ENCODE measurements at regions not wholly inside any gene's neighbourhood (a gene's known extent, or its start where the extent isn't known, plus 50 kb on each side); places are given as distances from the start of the nearest gene placed in this dataset.
"Not testable (repeated sequence)": the region's sequence is repeated elsewhere in the genome, so short reads cannot be mapped to it uniquely, and the experiment has no call there.

- Mint-ChIP-seq H3K4me1 (ENCODE audit: low read depth) (no peaks in the 10 kb centered on the region), H3K27me3 (no peaks in the 10 kb centered on the region), H3K36me3 (ENCODE audit: low read depth) (no peaks in the 10 kb centered on the region), H3K9me3 (peaks cover 8% of the 10 kb centered on the region), H3K27ac (no peak overlapping the region), H3K4me3 (no peak overlapping the region)
- intact Hi-C loops (cut with micrococcal nuclease) = no loop called here
Measured at GRCh38 chr4:104044369-104044768, 324.6 kb upstream of the TACR3 start.

DNA sequence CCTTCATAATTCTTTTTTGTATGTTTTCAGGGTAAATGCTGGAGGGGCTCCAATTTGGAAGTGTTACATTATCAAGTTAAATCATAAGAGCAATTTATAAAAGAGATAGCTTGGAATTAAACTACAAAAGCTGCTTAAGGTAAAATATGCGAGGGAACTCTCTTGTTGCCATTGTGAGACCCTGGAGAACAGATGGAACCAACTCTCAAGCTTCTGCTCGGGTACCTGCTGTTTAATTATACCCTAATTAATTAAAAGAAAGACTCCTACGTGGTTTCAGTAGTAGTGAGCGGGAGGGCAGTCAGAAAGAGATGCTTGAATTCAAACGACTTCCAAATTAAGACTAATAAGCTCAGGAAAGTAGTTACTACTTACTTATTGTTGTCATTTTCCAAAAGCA, 313.1 kb upstream of the TACR3 start:
- intact Hi-C loops (cut with micrococcal nuclease) = no loop called here
- Mint-ChIP-seq H3K36me3 (ENCODE audit: low read depth) (no peaks in the 10 kb centered on the region), H3K9me3 (no peaks in the 10 kb centered on the region), H3K27me3 (no peaks in the 10 kb centered on the region), H3K4me1 (ENCODE audit: low read depth) (no peaks in the 10 kb centered on the region), H3K27ac (no peak overlapping the region), H3K4me3 (no peak overlapping the region)

- Mint-ChIP-seq H3K27me3 (no peaks in the 10 kb centered on the region), H3K4me3 (no peak overlapping the region), H3K4me1 (ENCODE audit: low read depth) (no peaks in the 10 kb centered on the region), H3K27ac (no peak overlapping the region), H3K36me3 (ENCODE audit: low read depth) (no peaks in the 10 kb centered on the region), H3K9me3 (peaks cover 6% of the 10 kb centered on the region)
- intact Hi-C loops (cut with micrococcal nuclease) = no loop called here
Measured at GRCh38 chr4:104025251-104025650, 305.5 kb upstream of the TACR3 start.

DNA sequence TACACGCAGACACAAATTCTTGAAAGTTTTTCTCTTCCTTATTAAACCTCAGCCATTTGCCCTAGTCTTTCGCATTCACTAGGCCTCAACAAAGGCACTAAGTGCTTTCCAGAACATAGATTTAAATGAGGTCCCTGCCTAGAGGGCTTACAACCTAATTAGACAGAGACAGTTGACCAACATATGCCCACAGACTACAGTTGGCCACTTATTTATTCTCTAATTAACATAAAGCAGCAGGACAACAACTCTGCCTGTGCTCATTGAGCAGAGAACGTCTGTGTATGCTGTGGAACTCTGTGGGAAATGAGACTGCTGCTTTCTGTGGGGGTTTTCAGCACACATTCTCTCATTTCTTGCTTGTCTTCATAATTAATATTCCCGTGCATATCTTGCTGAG, 303.0 kb upstream of the TACR3 start:
- Mint-ChIP-seq H3K27me3 (no peaks in the 10 kb centered on the region), H3K36me3 (ENCODE audit: low read depth) (no peaks in the 10 kb centered on the region), H3K4me1 (ENCODE audit: low read depth) (no peaks in the 10 kb centered on the region), H3K27ac (no peak overlapping the region), H3K9me3 (peaks cover 6% of the 10 kb centered on the region), H3K4me3 (no peak overlapping the region)
- intact Hi-C loops (cut with micrococcal nuclease) = no loop called here

DNA sequence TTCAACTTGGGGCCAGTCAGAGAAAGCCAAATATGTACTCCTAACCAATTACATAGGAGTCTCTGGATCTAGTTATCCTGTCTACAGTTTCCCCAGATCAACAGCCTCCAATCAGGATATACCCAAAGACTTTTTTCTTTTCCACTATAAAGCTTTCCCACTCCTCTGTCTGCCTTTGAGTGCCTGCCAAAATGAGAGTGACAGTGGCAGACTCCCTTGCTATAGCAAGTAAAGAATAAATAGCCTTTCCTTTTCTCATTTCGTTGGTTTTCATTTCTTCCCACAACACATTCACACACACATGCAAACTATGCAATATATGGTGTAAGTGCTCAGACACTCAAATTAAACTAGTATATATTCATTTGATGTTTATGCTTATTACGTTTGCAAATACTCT, 302.4 kb upstream of the TACR3 start:
- Mint-ChIP-seq H3K4me3 (no peak overlapping the region), H3K27ac (no peak overlapping the region), H3K9me3 (peaks cover 6% of the 10 kb centered on the region), H3K27me3 (no peaks in the 10 kb centered on the region), H3K36me3 (ENCODE audit: low read depth) (no peaks in the 10 kb centered on the region), H3K4me1 (ENCODE audit: low read depth) (no peaks in the 10 kb centered on the region)
- intact Hi-C loops (cut with micrococcal nuclease) = no loop called here

DNA sequence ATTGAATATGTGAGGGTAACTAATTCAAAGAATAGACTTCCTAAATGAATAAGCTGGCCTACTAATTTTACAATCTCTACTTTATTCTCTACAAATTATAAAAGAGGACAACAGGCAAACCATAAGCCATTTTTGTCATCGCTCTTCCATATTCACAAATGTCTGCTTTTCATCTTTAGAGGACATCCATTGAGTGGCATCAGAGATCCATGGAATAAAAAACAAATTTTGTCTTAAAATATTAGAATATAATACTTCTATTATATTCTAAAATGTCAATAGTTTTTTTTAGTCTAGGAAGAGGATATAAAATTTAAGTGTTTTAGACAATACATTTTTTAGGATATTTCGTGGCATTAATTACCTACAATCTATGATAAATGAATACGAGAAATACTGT, 300.9 kb upstream of the TACR3 start:
- H3K36me3 Mint-ChIP-seq (ENCODE audit: low read depth) = no peaks in the 10 kb centered on the region

GRCh38 chr4:104017213-104017612, 297.4 kb upstream of the TACR3 start:
- H3K4me3 Mint-ChIP-seq = no peak overlapping the region
- no peaks in the 10 kb centered on the region for H3K36me3 Mint-ChIP-seq (ENCODE audit: low read depth)
- H3K27me3 Mint-ChIP-seq = no peaks in the 10 kb centered on the region
- H3K27ac Mint-ChIP-seq = no peak overlapping the region
- H3K4me1 Mint-ChIP-seq (ENCODE audit: low read depth) = no peaks in the 10 kb centered on the region
- intact Hi-C loops (cut with micrococcal nuclease) = no loop called here
- no peaks in the 10 kb centered on the region for H3K9me3 Mint-ChIP-seq

More for the DNA sequence above, 300.9 kb upstream of the TACR3 start:
- Mint-ChIP-seq H3K4me3 (no peak overlapping the region), H3K4me1 (ENCODE audit: low read depth) (no peaks in the 10 kb centered on the region), H3K27ac (no peak overlapping the region), H3K27me3 (no peaks in the 10 kb centered on the region), H3K9me3 (no peaks in the 10 kb centered on the region)
- intact Hi-C loops (cut with micrococcal nuclease) = no loop called here

DNA sequence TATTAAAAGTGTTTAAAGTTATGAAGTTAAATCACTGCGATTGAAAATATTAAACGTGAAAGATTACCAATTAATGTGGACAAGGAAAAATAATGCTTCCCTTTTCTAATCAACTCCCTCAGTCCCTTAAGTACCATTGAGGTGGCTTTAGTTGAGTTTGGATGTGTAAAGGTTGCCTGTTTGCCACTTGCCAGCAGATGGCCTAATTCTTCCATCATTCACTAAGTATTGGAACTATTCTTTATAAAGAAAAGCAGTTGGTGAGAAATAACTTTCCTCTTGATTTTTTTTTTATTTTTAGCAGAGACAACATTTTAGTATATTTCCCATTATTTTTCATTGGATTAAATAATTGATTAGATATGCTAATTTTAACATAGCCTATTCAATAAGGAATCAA, 295.9 kb upstream of the TACR3 start:
- no peaks in the 10 kb centered on the region for H3K36me3 Mint-ChIP-seq (ENCODE audit: low read depth)
- no peaks in the 10 kb centered on the region for H3K4me1 Mint-ChIP-seq (ENCODE audit: low read depth)
- no peaks in the 10 kb centered on the region for H3K27me3 Mint-ChIP-seq
- H3K9me3 Mint-ChIP-seq = no peaks in the 10 kb centered on the region
- intact Hi-C loops (cut with micrococcal nuclease) = no loop called here
- H3K27ac Mint-ChIP-seq = no peak overlapping the region
- H3K4me3 Mint-ChIP-seq = no peak overlapping the region

GRCh38 chr4:104010722-104011121, 290.9 kb upstream of the TACR3 start:
- Mint-ChIP-seq H3K36me3 (ENCODE audit: low read depth) (no peaks in the 10 kb centered on the region), H3K4me1 (ENCODE audit: low read depth) (no peaks in the 10 kb centered on the region), H3K27ac (no peak overlapping the region), H3K27me3 (no peaks in the 10 kb centered on the region), H3K4me3 (no peak overlapping the region), H3K9me3 (no peaks in the 10 kb centered on the region)
- intact Hi-C loops (cut with micrococcal nuclease) = no loop called here

DNA sequence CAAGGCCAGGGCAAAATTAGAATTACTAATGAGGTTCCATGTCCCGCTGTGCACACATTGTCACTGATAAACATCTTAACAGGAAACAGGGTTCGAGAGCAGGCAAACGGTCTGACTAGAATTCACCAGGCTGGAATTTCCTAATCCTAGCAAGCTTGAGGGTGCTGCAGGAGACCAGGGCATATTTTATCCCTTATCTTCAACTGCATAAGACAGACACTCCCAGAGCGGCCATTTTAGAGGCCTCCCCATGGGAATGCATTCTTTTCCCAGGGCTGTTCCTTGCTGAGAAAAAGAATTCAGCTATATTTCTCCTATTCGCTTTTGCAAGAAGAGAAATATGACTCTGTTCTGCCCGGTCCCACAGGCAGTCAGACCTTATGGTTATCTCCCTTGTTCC, 282.5 kb upstream of the TACR3 start:
- H3K27ac Mint-ChIP-seq; H3K4me1 Mint-ChIP-seq (ENCODE audit: low read depth); H3K27me3 Mint-ChIP-seq; intact Hi-C loops (cut with micrococcal nuclease); H3K36me3 Mint-ChIP-seq (ENCODE audit: low read depth); H3K4me3 Mint-ChIP-seq: not testable (repeated sequence)
- peaks cover 56% of the 10 kb centered on the region for H3K9me3 Mint-ChIP-seq

DNA sequence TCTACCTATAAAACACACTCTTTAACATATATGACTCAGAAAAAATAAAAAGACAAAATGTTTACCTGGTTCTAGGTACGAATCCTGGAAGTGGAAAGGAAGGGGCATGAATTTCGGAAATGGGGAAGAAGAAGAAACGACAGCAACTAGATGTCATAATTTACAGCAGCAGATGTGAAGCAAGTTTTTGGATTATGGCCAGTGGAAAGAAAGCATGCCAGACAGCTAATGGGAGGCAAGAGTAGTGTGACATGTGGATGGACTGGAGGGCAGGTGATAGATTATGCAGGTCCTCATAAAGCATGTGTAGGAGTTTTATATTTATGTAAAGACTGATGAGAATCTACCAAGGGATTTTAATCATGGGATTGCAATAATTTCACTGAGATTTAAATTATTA, 279.0 kb upstream of the TACR3 start:
- H3K9me3 Mint-ChIP-seq = peaks cover 46% of the 10 kb centered on the region

DNA sequence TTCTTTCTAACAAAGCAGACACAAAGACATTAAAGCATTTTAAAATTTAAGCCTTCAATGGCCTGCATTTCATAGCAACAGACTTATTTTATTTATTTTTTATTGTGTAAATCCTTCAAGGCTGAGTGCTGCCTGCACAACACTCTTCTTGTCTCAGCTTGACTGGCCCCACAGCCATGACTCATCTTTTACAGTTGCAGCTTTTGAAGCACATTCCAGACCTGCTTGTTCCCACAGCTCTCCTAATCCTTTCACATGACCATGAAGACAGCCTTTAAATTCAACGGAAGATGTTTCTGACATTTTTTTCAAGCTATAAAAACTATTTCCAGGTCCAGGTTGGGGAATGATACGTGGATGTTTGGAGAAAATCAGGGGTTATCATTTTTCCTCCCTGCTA, 276.9 kb upstream of the TACR3 start:
- Mint-ChIP-seq H3K27ac (no peak overlapping the region), H3K27me3 (no peaks in the 10 kb centered on the region), H3K4me1 (ENCODE audit: low read depth) (no peaks in the 10 kb centered on the region), H3K4me3 (no peak overlapping the region), H3K9me3 (peaks cover 36% of the 10 kb centered on the region), H3K36me3 (ENCODE audit: low read depth) (no peaks in the 10 kb centered on the region)
- intact Hi-C loops (cut with micrococcal nuclease) = no loop called here

More for the DNA sequence above, 279.0 kb upstream of the TACR3 start:
- Mint-ChIP-seq H3K27ac (no peak overlapping the region), H3K27me3 (no peaks in the 10 kb centered on the region), H3K36me3 (ENCODE audit: low read depth) (no peaks in the 10 kb centered on the region), H3K4me3 (no peak overlapping the region), H3K4me1 (ENCODE audit: low read depth) (no peaks in the 10 kb centered on the region)
- intact Hi-C loops (cut with micrococcal nuclease) = no loop called here

- Mint-ChIP-seq H3K9me3 (peaks cover 37% of the 10 kb centered on the region), H3K36me3 (ENCODE audit: low read depth) (no peaks in the 10 kb centered on the region)
- intact Hi-C loops (cut with micrococcal nuclease) = no loop called here
Measured at GRCh38 chr4:103996064-103996463, 276.3 kb upstream of the TACR3 start.

DNA sequence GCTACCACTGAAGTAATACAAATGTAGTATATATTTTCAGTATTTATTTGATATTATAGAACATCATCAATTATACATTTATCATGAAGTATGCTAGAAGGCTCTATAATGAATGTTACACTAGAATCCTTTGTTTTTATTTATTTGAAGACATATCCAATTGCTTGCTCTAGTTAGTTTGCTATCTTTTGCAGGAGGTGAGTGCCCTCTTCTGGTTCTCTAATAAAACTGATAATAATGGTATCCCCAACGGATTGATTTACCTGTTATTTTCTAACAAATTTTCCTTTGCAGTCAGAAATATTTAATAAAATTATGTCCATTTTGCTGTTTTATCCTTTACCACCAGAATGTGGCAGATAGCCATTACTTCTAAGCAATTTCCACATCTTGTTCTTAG, 274.3 kb upstream of the TACR3 start:
- H3K4me3 Mint-ChIP-seq = no peak overlapping the region
- H3K27me3 Mint-ChIP-seq = no peaks in the 10 kb centered on the region
- intact Hi-C loops (cut with micrococcal nuclease) = no loop called here
- H3K27ac Mint-ChIP-seq = no peak overlapping the region
- H3K9me3 Mint-ChIP-seq = peaks cover 33% of the 10 kb centered on the region
- no peaks in the 10 kb centered on the region for H3K36me3 Mint-ChIP-seq (ENCODE audit: low read depth)
- no peaks in the 10 kb centered on the region for H3K4me1 Mint-ChIP-seq (ENCODE audit: low read depth)

More at GRCh38 chr4:103996064-103996463, 276.3 kb upstream of the TACR3 start:
- no peaks in the 10 kb centered on the region for H3K4me1 Mint-ChIP-seq (ENCODE audit: low read depth)
- H3K27me3 Mint-ChIP-seq = no peaks in the 10 kb centered on the region
- no peak overlapping the region for H3K4me3 Mint-ChIP-seq
- no peak overlapping the region for H3K27ac Mint-ChIP-seq

DNA sequence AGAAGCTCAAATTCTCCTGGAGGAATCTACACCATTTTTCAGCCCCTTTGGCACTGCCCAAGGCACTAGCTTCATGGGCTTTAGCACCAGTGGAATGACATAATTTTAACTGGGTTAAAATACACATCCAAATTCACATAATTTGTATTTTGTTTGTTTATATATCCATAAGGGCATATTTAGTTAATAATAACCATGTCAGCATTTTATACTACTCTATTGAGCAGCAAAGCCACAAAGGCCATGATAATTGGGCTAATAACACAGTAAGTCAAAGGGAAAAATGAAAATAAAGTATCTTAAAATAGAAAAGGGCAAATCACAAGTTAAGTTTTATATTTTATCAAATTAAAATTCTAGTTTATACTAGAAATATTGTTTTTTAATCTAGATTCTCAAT, 262.7 kb upstream of the TACR3 start:
- no peak overlapping the region for H3K4me3 Mint-ChIP-seq
- H3K27me3 Mint-ChIP-seq = no peaks in the 10 kb centered on the region
- intact Hi-C loops (cut with micrococcal nuclease) = no loop called here
- no peaks in the 10 kb centered on the region for H3K4me1 Mint-ChIP-seq (ENCODE audit: low read depth)
- no peak overlapping the region for H3K27ac Mint-ChIP-seq
- no peaks in the 10 kb centered on the region for H3K36me3 Mint-ChIP-seq (ENCODE audit: low read depth)
- H3K9me3 Mint-ChIP-seq = peaks cover 12% of the 10 kb centered on the region

All from dendritic cell treated with granulocyte-macrophage colony-stimulating factor and Interleukin-4, amounts not matched to agents 40 ng/mL and 50 ng/mL, for 4 days (primary cell).